Panc1 (cell line): ENCODE measurements at regions not wholly inside any gene's neighbourhood (a gene's known extent, or its start where the extent isn't known, plus 50 kb on each side); places are given as distances from the start of the nearest gene placed in this dataset.

ENCODE experiments used
- ATAC-seq: fragments of 200-7000 bp; cut with Tn5 transposase; 2 replicates; pipeline ENCODE4 v1.9.1; 2020; ENCODE audit warnings: mild to moderate bottlenecking, moderate library complexity
- BruUV-seq: library from RNA; stranded (reverse); fragments of 400-500 nt; replicated peaks from 2 replicates; lab custom pipeline; 2021; lab: Mats Ljungman, UMichigan
- CTCF ChIA-PET: fragments of 300-600 bp; sonication (Branson Sonifier 250); formaldehyde crosslinking; loops from one replicate; lab custom pipeline; 2022; ENCODE audit warnings: antibody characterized with exemption; lab: Charles Lee
- POLR2A ChIA-PET: fragments of 300-600 bp; sonication (Branson Sonifier 250); formaldehyde crosslinking; loops from one replicate; lab custom pipeline; 2022; ENCODE audit warnings: antibody characterized with exemption; lab: Charles Lee
- DNase-seq: peaks from one replicate; pipeline ENCODE4 v3.0.0-alpha.2; 2010; ENCODE audit warnings: low read depth, low spot score
- H3K27ac ChIP-seq: 2 replicates; pipeline ENCODE4 v1.5.1; 2011; ENCODE audit warnings: mild to moderate bottlenecking, low read length, inconsistent platforms
- H3K27me3 ChIP-seq: fragments of 200-500 bp; sonication (Bioruptor generic); 2 replicates; pipeline ENCODE4 v1.6.0; 2014; ENCODE audit warnings: low read length, inconsistent platforms; ENCODE audit not compliant: control insufficient read depth, insufficient read depth
- H3K36me3 ChIP-seq: fragments of 200-500 bp; sonication (Bioruptor generic); 2 replicates; pipeline ENCODE4 v1.5.1; 2014; ENCODE audit warnings: inconsistent platforms, mild to moderate bottlenecking, low read length, moderate library complexity; ENCODE audit not compliant: control insufficient read depth, insufficient read depth
- H3K4me1 ChIP-seq: 2 replicates; pipeline ENCODE4 v1.5.1; 2011; ENCODE audit warnings: inconsistent platforms, mild to moderate bottlenecking, low read length, moderate library complexity; ENCODE audit not compliant: control insufficient read depth, insufficient read depth
- H3K4me3 ChIP-seq, 2 experiments: 2 replicates each; pipeline ENCODE4 v1.5.1; 2011 to 2012; ENCODE audit warnings: low read depth in 2 of 2, low read length in 2 of 2, mild to moderate bottlenecking in 2 of 2, inconsistent platforms in 1 of 2, moderate library complexity in 1 of 2
- H3K9me3 ChIP-seq: fragments of 200-500 bp; sonication (Bioruptor generic); 2 replicates; pipeline ENCODE4 v1.5.1; 2014; ENCODE audit warnings: low read depth, mild to moderate bottlenecking, inconsistent platforms, low read length, moderate library complexity; ENCODE audit not compliant: control insufficient read depth, insufficient read depth
- POLR2AphosphoS5 ChIP-seq: IDR thresholded peaks from 2 replicates; pipeline ENCODE4 v1.6.1; 2012; ENCODE audit warnings: mild to moderate bottlenecking, low read depth, low read length, moderate library complexity
- SIN3A ChIP-seq: IDR thresholded peaks from 2 replicates; pipeline ENCODE4 v1.6.1; 2012; ENCODE audit warnings: low read depth, mild to moderate bottlenecking, low read length, moderate library complexity, borderline replicate concordance; ENCODE audit not compliant: insufficient read depth
- TCF7L2 ChIP-seq: IDR thresholded peaks from 2 replicates; pipeline ENCODE4 v1.6.1; 2011; ENCODE audit warnings: mild to moderate bottlenecking, low read depth, low read length, inconsistent platforms
- in situ Hi-C: cut with HindIII; loops from 2 replicates; pipeline ENCODE4 v1.10.0; 2016; ENCODE audit warnings: low sequenced_read_pairs, low pct_unique_long_range_greater_than_20kb
- intact Hi-C: fragments of 100-400 bp; cut with micrococcal nuclease; formaldehyde crosslinking; loops from one replicate; pipeline ENCODE4 v1.10.0; 2022; ENCODE audit not compliant: unreplicated experiment
- TF ChIP-seq, protein P1 (sequence below), 2 experiments: IDR thresholded peaks; 2 replicates each; pipeline ENCODE4 v1.6.1; 2011 to 2012; ENCODE audit warnings: low read depth in 2 of 2, control low read depth in 1 of 2, low read length in 1 of 2, mild to moderate bottlenecking in 1 of 2, moderate library complexity in 1 of 2; ENCODE audit not compliant: insufficient read depth in 1 of 2
- TF ChIP-seq, protein P2 (sequence below): fragments of 450-650 bp; IDR thresholded peaks from 2 replicates; pipeline ENCODE4 v1.5.1; 2017; ENCODE audit warnings: mild to moderate bottlenecking

DNA sequence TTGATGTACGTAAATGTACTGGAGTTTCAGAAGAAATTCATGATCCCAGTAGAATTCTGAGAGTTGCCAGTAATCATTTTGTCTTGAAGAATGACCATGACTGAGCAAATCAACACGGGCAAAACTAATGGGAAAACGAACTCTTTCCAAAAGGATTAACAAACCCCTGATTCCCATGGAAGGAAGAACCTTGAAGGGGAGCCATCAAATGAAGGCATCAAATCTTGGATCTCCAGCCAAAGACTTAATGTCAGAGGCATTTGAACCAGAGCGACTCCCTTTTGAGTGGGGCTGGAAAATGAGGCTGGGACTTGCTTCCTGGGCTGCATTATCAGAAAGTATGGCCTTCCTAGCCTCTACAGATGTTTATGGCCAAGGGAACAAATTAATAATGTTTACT, 364.4 kb upstream of the PRKCQ start:
- no TSS peak for BruUV-seq
- TF ChIP-seq, protein P1, sequence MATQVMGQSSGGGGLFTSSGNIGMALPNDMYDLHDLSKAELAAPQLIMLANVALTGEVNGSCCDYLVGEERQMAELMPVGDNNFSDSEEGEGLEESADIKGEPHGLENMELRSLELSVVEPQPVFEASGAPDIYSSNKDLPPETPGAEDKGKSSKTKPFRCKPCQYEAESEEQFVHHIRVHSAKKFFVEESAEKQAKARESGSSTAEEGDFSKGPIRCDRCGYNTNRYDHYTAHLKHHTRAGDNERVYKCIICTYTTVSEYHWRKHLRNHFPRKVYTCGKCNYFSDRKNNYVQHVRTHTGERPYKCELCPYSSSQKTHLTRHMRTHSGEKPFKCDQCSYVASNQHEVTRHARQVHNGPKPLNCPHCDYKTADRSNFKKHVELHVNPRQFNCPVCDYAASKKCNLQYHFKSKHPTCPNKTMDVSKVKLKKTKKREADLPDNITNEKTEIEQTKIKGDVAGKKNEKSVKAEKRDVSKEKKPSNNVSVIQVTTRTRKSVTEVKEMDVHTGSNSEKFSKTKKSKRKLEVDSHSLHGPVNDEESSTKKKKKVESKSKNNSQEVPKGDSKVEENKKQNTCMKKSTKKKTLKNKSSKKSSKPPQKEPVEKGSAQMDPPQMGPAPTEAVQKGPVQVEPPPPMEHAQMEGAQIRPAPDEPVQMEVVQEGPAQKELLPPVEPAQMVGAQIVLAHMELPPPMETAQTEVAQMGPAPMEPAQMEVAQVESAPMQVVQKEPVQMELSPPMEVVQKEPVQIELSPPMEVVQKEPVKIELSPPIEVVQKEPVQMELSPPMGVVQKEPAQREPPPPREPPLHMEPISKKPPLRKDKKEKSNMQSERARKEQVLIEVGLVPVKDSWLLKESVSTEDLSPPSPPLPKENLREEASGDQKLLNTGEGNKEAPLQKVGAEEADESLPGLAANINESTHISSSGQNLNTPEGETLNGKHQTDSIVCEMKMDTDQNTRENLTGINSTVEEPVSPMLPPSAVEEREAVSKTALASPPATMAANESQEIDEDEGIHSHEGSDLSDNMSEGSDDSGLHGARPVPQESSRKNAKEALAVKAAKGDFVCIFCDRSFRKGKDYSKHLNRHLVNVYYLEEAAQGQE (IDR thresholded peaks at IDR 0.05; ENCODE audit: insufficient read depth in 1 of 2, low read depth in 2 of 2, low read length in 1 of 2), result no peak
- no peak for TF ChIP-seq SIN3A
- TF ChIP-seq, protein P2, sequence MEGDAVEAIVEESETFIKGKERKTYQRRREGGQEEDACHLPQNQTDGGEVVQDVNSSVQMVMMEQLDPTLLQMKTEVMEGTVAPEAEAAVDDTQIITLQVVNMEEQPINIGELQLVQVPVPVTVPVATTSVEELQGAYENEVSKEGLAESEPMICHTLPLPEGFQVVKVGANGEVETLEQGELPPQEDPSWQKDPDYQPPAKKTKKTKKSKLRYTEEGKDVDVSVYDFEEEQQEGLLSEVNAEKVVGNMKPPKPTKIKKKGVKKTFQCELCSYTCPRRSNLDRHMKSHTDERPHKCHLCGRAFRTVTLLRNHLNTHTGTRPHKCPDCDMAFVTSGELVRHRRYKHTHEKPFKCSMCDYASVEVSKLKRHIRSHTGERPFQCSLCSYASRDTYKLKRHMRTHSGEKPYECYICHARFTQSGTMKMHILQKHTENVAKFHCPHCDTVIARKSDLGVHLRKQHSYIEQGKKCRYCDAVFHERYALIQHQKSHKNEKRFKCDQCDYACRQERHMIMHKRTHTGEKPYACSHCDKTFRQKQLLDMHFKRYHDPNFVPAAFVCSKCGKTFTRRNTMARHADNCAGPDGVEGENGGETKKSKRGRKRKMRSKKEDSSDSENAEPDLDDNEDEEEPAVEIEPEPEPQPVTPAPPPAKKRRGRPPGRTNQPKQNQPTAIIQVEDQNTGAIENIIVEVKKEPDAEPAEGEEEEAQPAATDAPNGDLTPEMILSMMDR, result no peak
- TF ChIP-seq POLR2AphosphoS5, result no peak
- TF ChIP-seq TCF7L2, result no peak
- intact Hi-C loops, result no loop called here
- H3K4me1 ChIP-seq, result no peaks in the 10 kb centered on the region
- ATAC-seq (no peak), DNase-seq (no peak)
- H3K36me3 ChIP-seq, result no peaks in the 10 kb centered on the region
- H3K4me3 ChIP-seq, result no peak overlapping the region
- H3K9me3 ChIP-seq, result no peaks in the 10 kb centered on the region
- ChIA-PET CTCF (no interaction called here), POLR2A (no interaction called here)
- in situ Hi-C loops, result no loop called here
- no peaks in the 10 kb centered on the region for H3K27me3 ChIP-seq
- no peak overlapping the region for H3K27ac ChIP-seq

DNA sequence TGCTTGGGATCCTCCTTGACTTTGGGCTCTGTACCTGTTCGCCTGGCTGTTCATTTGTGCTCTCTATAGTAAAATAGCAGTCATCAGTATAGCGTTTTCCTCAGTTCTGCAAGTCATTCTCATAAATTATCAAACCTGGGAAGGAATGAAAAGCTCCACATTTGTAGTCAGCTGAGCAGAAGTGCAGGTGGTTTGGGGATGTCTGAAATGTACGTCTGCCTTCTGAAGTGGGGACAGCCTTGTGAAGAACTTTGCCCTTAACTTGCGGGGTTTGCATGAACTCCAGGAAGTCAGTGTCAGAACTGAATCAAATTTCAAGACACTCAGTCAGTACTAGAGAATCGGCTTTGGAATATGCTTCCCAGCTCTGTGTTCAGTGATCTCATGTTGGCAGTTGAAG, 358.3 kb upstream of the PRKCQ start:
- no peak for DNase-seq

More for the DNA sequence above, 358.3 kb upstream of the PRKCQ start:
- no peak for TF ChIP-seq SIN3A
- TF ChIP-seq, protein P2, result no peak
- TF ChIP-seq TCF7L2, result no peak
- TF ChIP-seq, protein P1 (IDR thresholded peaks at IDR 0.05; ENCODE audit: insufficient read depth in 1 of 2, low read depth in 2 of 2, low read length in 1 of 2), result no peak
- no peak for TF ChIP-seq POLR2AphosphoS5
- Histone ChIP-seq H3K9me3 (no peaks in the 10 kb centered on the region), H3K4me1 (no peaks in the 10 kb centered on the region), H3K4me3 (no peak overlapping the region), H3K27me3 (no peaks in the 10 kb centered on the region), H3K27ac (no peak overlapping the region), H3K36me3 (no peaks in the 10 kb centered on the region)
- intact Hi-C loops (no loop called here), in situ Hi-C loops (no loop called here)
- ChIA-PET POLR2A (no interaction called here), CTCF (no interaction called here)
- ATAC-seq, result no peak
- no TSS peak for BruUV-seq
